GM23338 (cell line): ENCODE measurements at regions not wholly inside any gene's neighbourhood (a gene's known extent, or its start where the extent isn't known, plus 50 kb on each side); places are given as distances from the start of the nearest gene placed in this dataset.

Source experiments
- ATAC-seq: fragments of 200-7000 bp; cut with Tn5 transposase; 3 replicates; pipeline ENCODE4 v1.9.1; 2020
- DNase-seq: peaks from one replicate; pipeline ENCODE4 v3.0.0-alpha.2; 2015; ENCODE audit warnings: low spot score
- H2AFZ ChIP-seq: fragments of 200-600 bp; sonication (generic); 2 replicates; pipeline ENCODE4 v1.8.0; 2016; ENCODE audit warnings: antibody characterized with exemption, mild to moderate bottlenecking, moderate library complexity
- H3F3A ChIP-seq: fragments of 200-600 bp; sonication (generic); replicated peaks from 2 replicates; pipeline ENCODE4 v1.8.0; 2017; ENCODE audit warnings: antibody characterized with exemption, mixed run types, low read depth
- H3K27ac ChIP-seq: fragments of 200-600 bp; sonication (generic); 2 replicates; pipeline ENCODE4 v1.6.1; 2016; ENCODE audit warnings: low read depth
- H3K27me3 ChIP-seq: fragments of 200-600 bp; sonication (generic); 2 replicates; pipeline ENCODE4 v1.8.0; 2016; ENCODE audit warnings: mild to moderate bottlenecking, mixed run types, moderate library complexity; ENCODE audit not compliant: insufficient read depth
- H3K36me3 ChIP-seq: fragments of 200-600 bp; sonication (generic); 2 replicates; pipeline ENCODE4 v1.8.0; 2016; ENCODE audit warnings: mild to moderate bottlenecking; ENCODE audit not compliant: insufficient read depth
- H3K4me1 ChIP-seq: fragments of 200-600 bp; sonication (generic); 2 replicates; pipeline ENCODE4 v1.8.0; 2016; ENCODE audit warnings: mild to moderate bottlenecking, moderate library complexity; ENCODE audit not compliant: insufficient read depth
- H3K4me2 ChIP-seq: fragments of 200-600 bp; sonication (generic); 2 replicates; pipeline ENCODE4 v1.7.1; 2017; ENCODE audit warnings: mixed run types
- H3K4me3 ChIP-seq: fragments of 200-600 bp; sonication (generic); 2 replicates; pipeline ENCODE4 v1.6.1; 2016; ENCODE audit warnings: mixed run types
- H3K79me2 ChIP-seq: fragments of 200-600 bp; sonication (generic); replicated peaks from 2 replicates; pipeline ENCODE4 v1.8.0; 2017; ENCODE audit warnings: mild to moderate bottlenecking; ENCODE audit not compliant: insufficient read depth
- H3K9me2 ChIP-seq: fragments of 200-600 bp; sonication (generic); 2 replicates; pipeline ENCODE4 v1.8.0; 2017; ENCODE audit not compliant: insufficient read depth
- H4K20me1 ChIP-seq: fragments of 200-600 bp; sonication (generic); replicated peaks from 2 replicates; pipeline ENCODE4 v1.8.0; 2017; ENCODE audit warnings: mild to moderate bottlenecking; ENCODE audit not compliant: insufficient read depth
- H3K27ac Mint-ChIP-seq: 2 replicates; pipeline ENCODE4 v1.8.0; 2020; ENCODE audit warnings: inconsistent platforms, mild to moderate bottlenecking, moderate library complexity, mixed read lengths
- H3K27me3 Mint-ChIP-seq: 3 replicates; pipeline ENCODE4 v1.8.0; 2022; ENCODE audit warnings: low read depth, mild to moderate bottlenecking, moderate library complexity, mixed read lengths, inconsistent platforms; ENCODE audit not compliant: insufficient read depth, poor library complexity
- H3K36me3 Mint-ChIP-seq: 3 replicates; pipeline ENCODE4 v1.8.0; 2021; ENCODE audit warnings: low read depth, mild to moderate bottlenecking, inconsistent platforms, moderate library complexity, mixed read lengths
- H3K4me1 Mint-ChIP-seq: 3 replicates; pipeline ENCODE4 v1.8.0; 2020; ENCODE audit warnings: mild to moderate bottlenecking, inconsistent platforms, mixed read lengths
- H3K4me3 Mint-ChIP-seq: 3 replicates; pipeline ENCODE4 v1.8.0; 2021; ENCODE audit warnings: moderate library complexity, mild to moderate bottlenecking, inconsistent platforms, mixed read lengths
- H3K9me3 Mint-ChIP-seq: 3 replicates; pipeline ENCODE4 v1.8.0; 2020; ENCODE audit warnings: moderate library complexity, mild to moderate bottlenecking, inconsistent platforms, mixed read lengths
- EZH2 ChIP-seq: fragments of 200-600 bp; sonication (generic); IDR thresholded peaks from one replicate; pipeline ENCODE4 v1.8.0; 2017; ENCODE audit warnings: antibody characterized with exemption, mild to moderate bottlenecking, low read depth; ENCODE audit not compliant: unreplicated experiment
- NANOG ChIP-seq: IDR thresholded peaks from 2 replicates; pipeline ENCODE4 v1.6.1; 2016; ENCODE audit warnings: antibody characterized with exemption, borderline replicate concordance
- POLR2AphosphoS5 ChIP-seq: IDR thresholded peaks from 2 replicates; pipeline ENCODE4 v1.6.1; 2016; ENCODE audit warnings: antibody characterized with exemption, low read depth
- STAT1 ChIP-seq: IDR thresholded peaks from one replicate; pipeline ENCODE4 v1.6.1; 2016; ENCODE audit warnings: antibody characterized with exemption; ENCODE audit not compliant: unreplicated experiment
- ZNF114 ChIP-seq: fragments of 250-450 bp; sonication (Bioruptor Pico); IDR thresholded peaks from 2 replicates; pipeline ENCODE4 v1.5.0; 2020; ENCODE audit warnings: mild to moderate bottlenecking, moderate library complexity
- ZNF331 ChIP-seq: fragments of 250-450 bp; sonication (Bioruptor Pico); IDR thresholded peaks from 2 replicates; pipeline ENCODE4 v1.5.0; 2020; ENCODE audit warnings: low read depth, mild to moderate bottlenecking, moderate library complexity
- TF ChIP-seq, protein P1 (sequence below): fragments of 250-450 bp; sonication (Bioruptor Pico); IDR thresholded peaks from 2 replicates; pipeline ENCODE4 v1.5.0; 2020; ENCODE audit warnings: mild to moderate bottlenecking, moderate library complexity

GRCh38 chr4:179182741-179183140, 1740.5 kb upstream of the AGA start (continued):
- TF ChIP-seq, protein P1, sequence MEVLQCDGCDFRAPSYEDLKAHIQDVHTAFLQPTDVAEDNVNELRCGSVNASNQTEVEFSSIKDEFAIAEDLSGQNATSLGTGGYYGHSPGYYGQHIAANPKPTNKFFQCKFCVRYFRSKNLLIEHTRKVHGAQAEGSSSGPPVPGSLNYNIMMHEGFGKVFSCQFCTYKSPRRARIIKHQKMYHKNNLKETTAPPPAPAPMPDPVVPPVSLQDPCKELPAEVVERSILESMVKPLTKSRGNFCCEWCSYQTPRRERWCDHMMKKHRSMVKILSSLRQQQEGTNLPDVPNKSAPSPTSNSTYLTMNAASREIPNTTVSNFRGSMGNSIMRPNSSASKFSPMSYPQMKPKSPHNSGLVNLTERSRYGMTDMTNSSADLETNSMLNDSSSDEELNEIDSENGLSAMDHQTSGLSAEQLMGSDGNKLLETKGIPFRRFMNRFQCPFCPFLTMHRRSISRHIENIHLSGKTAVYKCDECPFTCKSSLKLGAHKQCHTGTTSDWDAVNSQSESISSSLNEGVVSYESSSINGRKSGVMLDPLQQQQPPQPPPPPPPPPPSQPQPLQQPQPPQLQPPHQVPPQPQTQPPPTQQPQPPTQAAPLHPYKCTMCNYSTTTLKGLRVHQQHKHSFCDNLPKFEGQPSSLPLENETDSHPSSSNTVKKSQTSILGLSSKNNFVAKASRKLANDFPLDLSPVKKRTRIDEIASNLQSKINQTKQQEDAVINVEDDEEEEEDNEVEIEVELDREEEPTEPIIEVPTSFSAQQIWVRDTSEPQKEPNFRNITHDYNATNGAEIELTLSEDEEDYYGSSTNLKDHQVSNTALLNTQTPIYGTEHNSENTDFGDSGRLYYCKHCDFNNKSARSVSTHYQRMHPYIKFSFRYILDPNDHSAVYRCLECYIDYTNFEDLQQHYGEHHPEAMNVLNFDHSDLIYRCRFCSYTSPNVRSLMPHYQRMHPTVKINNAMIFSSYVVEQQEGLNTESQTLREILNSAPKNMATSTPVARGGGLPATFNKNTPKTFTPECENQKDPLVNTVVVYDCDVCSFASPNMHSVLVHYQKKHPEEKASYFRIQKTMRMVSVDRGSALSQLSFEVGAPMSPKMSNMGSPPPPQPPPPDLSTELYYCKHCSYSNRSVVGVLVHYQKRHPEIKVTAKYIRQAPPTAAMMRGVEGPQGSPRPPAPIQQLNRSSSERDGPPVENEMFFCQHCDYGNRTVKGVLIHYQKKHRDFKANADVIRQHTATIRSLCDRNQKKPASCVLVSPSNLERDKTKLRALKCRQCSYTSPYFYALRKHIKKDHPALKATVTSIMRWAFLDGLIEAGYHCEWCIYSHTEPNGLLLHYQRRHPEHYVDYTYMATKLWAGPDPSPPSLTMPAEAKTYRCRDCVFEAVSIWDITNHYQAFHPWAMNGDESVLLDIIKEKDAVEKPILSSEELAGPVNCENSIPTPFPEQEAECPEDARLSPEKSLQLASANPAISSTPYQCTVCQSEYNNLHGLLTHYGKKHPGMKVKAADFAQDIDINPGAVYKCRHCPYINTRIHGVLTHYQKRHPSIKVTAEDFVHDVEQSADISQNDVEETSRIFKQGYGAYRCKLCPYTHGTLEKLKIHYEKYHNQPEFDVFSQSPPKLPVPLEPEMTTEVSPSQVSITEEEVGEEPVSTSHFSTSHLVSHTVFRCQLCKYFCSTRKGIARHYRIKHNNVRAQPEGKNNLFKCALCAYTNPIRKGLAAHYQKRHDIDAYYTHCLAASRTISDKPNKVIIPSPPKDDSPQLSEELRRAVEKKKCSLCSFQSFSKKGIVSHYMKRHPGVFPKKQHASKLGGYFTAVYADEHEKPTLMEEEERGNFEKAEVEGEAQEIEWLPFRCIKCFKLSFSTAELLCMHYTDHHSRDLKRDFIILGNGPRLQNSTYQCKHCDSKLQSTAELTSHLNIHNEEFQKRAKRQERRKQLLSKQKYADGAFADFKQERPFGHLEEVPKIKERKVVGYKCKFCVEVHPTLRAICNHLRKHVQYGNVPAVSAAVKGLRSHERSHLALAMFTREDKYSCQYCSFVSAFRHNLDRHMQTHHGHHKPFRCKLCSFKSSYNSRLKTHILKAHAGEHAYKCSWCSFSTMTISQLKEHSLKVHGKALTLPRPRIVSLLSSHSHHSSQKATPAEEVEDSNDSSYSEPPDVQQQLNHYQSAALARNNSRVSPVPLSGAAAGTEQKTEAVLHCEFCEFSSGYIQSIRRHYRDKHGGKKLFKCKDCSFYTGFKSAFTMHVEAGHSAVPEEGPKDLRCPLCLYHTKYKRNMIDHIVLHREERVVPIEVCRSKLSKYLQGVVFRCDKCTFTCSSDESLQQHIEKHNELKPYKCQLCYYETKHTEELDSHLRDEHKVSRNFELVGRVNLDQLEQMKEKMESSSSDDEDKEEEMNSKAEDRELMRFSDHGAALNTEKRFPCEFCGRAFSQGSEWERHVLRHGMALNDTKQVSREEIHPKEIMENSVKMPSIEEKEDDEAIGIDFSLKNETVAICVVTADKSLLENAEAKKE (CRISPR knock-in tag): no peak
- no peak for TF ChIP-seq ZNF114 (CRISPR knock-in tag)
- TF ChIP-seq ZNF331: no peak

DNA sequence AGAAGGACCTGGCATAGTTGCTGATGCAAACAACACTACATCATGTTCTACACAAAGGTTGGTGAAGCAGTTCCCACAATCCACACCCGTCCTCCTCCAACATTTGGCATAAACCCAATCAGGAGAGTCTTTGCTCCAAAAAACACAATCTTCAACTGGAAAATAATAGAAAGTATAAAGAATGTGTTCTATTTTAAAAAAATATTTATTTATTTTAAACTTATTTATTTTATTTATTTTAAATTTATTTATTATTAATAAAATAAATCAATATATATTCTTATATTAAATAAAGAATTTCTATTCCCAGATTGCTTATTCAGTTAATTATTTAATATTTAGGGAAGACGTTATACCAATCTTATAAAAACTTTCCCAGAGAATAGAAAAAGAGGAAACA, 1753.7 kb upstream of the AGA start:
- H3K27me3 ChIP-seq: no peaks in the 10 kb centered on the region
- H3K4me2 ChIP-seq: no peak overlapping the region
- H3K9me2 ChIP-seq: no peaks in the 10 kb centered on the region
- H2AFZ ChIP-seq: no peak overlapping the region
- H3K4me1 Mint-ChIP-seq: peaks cover 8% of the 10 kb centered on the region; the same call in 2 of the 3 replicates
- H3K27ac Mint-ChIP-seq: no peak overlapping the region
- DNase-seq (no peak), ATAC-seq (no peak)
- no peaks in the 10 kb centered on the region for H4K20me1 ChIP-seq
- no peaks in the 10 kb centered on the region for H3K36me3 Mint-ChIP-seq
- no peaks in the 10 kb centered on the region for H3K9me3 Mint-ChIP-seq
- H3K4me3 Mint-ChIP-seq: no peak overlapping the region
- no peaks in the 10 kb centered on the region for H3K36me3 ChIP-seq
- no peak overlapping the region for H3K27ac ChIP-seq
- no peaks in the 10 kb centered on the region for H3K79me2 ChIP-seq
- H3K27me3 Mint-ChIP-seq: no peaks in the 10 kb centered on the region
- no peak overlapping the region for H3K4me3 ChIP-seq
- no peaks in the 10 kb centered on the region for H3F3A ChIP-seq
- H3K4me1 ChIP-seq: no peaks in the 10 kb centered on the region; the same call in 1 of the 2 replicates
- TF ChIP-seq STAT1 (no peak), POLR2AphosphoS5 (no peak), EZH2 (no peak), ZNF114 (CRISPR knock-in tag) (no peak), NANOG (no peak)
- TF ChIP-seq, protein P1 (CRISPR knock-in tag): no peak
